ENCODE measurements at regions not wholly inside any gene's neighbourhood (a gene's known extent, or its start where the extent isn't known, plus 50 kb on each side); places are given as distances from the start of the nearest gene placed in this dataset.

DNA sequence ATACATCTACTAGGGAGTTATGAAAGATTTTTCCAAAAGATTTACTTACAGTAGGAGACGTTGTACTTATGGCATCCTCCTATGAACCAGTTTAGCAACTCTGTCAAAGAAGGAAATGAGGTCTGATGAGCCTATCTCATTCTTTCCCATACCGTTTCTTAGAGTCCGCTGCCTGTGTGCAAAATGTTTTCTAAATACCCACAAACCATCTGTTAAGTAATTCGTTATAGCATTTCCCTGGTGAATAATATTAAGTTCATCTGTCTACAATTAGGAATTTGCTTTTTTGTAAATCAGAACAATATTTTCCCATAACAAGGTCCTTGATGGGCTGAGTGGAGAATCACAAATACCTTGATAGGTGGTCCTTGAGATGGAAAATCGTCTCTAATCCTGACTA, 178.8 kb upstream of the TMTC4 start:
- no peak for DNase-seq

- DNase-seq = no peak
Measured at GRCh38 chr13:100852146-100852545, 177.6 kb upstream of the TMTC4 start.

DNA sequence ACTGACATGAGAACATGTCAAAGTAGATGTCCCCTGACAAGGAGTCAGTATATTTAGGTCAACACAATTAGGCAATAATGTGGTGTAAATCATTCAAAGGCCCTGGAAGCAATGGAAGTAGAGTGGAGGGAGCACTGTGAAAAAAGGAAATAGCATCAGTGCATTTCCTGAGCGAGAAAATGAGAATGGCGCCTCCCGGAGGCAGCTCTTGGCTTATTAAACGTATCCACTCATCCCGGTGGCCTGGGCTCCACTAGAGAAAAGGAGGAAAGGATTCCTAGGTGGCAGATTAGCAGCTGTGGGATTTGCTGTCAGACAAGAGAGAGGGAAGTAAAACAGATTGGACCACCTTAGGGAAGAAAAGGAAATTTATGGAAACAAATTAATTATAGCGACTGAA, 173.7 kb upstream of the TMTC4 start:
- DNase-seq = no peak

DNA sequence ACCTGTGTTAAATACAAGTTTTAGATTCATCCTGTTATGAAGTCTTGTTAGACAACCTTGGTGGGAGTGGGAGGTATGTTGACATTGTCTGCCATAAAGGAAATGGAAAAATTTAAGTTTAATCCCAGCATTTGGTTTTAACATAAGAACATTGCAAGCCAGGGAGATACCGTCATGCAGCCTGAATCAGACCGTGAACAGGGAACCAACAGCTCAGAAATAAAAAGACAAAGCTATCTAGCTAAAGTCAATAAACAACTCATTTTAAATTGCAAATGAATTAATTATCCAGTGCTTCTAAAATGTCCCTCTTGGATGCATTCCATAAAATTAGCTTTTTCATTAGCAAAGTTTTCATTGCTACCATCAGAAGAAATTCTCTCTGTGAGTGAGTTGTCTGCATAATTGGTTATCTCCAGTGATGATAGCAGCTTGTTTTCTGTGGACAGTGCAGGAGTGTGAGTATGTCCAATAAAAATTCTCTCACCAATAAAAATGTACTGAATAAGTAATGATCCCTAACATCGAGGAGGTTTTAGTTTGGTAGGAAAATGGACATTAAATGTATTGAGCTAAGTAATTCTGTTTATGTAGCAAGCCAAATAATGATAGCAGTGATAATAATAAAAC, 170.6 kb upstream of the TMTC4 start:
- DNase-seq = no peak

DNA sequence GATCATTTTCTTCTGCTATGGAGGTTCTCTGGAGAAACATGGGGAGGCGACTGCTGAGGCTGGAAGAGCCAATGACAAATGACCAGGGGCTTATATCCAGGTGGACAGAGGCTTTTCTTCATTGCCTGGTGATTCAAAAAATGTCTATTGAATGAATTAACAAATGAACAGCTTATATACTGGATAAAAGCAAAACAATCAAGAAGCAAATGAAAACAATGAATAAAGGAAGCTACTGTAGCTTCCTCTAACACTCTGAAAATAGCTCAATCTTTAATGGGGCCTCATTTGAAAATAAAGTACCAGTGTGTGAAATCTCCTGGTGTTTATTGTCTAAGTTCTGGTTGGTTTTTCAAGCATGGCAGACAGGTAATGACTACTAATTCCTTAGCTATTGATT, 167.5 kb upstream of the TMTC4 start:
- no peak for DNase-seq

- no peak for DNase-seq
Measured at GRCh38 chr13:100838387-100838786, 163.8 kb upstream of the TMTC4 start.

- no peak for DNase-seq
Measured at GRCh38 chr13:100837631-100838030, 163.0 kb upstream of the TMTC4 start.

GRCh38 chr13:100836711-100837110, 162.1 kb upstream of the TMTC4 start:
- no peak for DNase-seq

- no peak for DNase-seq
Measured at GRCh38 chr13:100835695-100836094, 161.1 kb upstream of the TMTC4 start.

- DNase-seq = no peak
Measured at GRCh38 chr13:100833427-100833826, 158.8 kb upstream of the TMTC4 start.

- no peak for DNase-seq
Measured at GRCh38 chr13:100828226-100828625, 153.6 kb upstream of the TMTC4 start.

- DNase-seq = no peak
Measured at GRCh38 chr13:100827489-100828176, 153.0 kb upstream of the TMTC4 start.

DNA sequence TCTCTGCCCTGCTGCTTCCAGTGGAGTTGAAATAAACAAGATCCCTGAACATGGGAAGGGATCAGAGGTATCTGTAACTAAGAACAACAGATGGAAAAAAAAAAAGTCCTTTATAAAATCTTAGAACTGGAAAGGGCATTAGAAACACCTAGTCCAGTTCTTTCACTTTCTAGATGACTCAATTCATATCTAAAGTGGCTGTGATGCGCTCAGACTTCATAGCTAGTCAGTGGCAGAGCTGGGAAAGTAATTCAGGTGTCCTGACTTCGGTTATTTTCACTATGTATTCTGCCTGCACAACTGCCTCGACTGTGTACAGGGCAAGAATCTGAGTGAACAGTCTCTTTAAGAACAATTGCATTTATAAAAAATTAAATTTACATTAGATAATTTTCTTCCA, 151.8 kb upstream of the TMTC4 start:
- DNase-seq = no peak

DNA sequence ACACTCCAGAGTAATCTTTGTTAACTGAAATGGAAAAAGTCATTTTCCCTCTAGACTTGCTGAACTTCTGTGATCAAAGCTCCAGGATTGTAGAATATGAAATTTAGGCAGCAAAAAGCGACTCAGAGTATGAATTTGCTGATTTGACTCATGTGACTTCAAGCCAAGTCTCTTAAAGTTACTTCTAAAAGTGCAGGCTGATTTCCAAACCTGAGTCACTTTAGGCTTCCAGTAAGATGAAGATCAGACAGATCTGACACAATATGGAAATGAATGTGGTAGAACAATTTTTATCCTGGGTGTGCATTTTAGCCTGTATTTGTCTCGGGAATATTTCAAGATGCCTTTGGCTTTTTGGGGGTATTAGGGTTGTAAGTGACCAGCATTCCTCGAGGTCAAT, 151.0 kb upstream of the TMTC4 start:
- no peak for DNase-seq

GRCh38 chr13:100824366-100824765, 149.8 kb upstream of the TMTC4 start:
- DNase-seq = no peak

GRCh38 chr13:100823448-100823847, 148.9 kb upstream of the TMTC4 start:
- DNase-seq = no peak

- no peak for DNase-seq
Measured at GRCh38 chr13:100822871-100823443, 148.4 kb upstream of the TMTC4 start.

- no peak for DNase-seq
Measured at GRCh38 chr13:100818711-100819110, 144.1 kb upstream of the TMTC4 start.

- no peak for DNase-seq
Measured at GRCh38 chr13:100817928-100818327, 143.3 kb upstream of the TMTC4 start.

- DNase-seq = peak in 1 of 2 experiments; percentile 13
Measured at GRCh38 chr13:100815476-100816046, 141.0 kb upstream of the TMTC4 start.

GRCh38 chr13:100812982-100813584, 138.5 kb upstream of the TMTC4 start:
- no peak for DNase-seq

DNA sequence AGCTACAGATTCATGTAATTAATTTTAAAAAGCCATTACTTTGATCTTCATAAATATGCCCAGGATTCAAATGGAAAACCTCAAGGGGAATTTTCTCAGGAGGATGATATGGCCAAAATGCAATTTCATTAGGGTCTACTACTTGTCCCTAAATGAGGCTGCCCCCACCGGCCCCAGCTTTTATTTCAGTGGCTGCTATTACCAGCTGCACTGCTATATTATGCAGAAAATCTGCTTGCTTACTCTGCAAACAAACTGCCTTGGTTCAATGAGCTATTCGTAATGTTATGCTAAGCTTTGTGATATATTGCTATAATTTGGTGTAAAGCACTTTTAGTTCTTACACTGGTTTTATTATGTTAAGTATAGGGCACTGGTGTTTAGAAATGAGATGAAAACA, 137.3 kb upstream of the TMTC4 start:
- DNase-seq = peak; percentile 24 to 60

DNA sequence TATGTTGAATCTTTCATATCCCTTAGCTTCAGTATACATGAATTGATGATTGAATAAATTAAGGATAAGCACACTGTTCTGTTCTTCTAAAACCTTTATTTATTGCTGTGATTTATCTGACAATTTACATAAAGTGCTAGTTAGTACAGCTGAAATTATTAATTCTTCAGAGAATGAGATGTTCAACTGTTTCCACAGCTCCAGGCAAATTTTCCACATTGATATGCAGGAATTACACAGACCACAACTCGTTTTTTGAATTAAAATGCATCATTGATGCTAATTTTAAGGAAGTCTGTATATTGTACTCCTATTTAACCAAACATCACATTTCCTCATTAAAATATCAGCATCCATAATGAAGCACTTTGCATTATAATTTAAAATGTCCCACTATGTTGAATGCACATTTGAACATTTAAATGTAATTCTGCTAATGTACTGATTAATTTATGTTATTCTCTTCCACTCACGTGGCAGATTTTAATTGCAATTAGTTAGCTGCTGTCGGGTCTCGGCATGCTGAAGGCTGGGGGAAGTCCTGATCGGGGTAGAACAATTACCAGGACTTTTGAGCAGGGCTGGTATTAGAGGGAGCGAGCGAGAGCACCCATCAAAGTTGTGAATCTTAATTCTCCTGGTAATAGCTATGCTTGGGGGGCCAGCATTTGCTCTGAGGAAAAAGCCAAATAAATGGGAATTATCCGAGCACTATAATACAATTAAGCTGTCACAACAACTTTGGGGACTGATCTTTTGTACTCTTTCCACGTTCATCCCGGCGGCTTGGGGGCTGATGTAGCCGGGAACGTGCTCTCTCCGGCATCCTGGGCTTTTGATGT, 136.7 kb upstream of the TMTC4 start:
- no peak for DNase-seq

All from NCI-H2081 (cell line).